ENCODE measurements at regions not wholly inside any gene's neighbourhood (a gene's known extent, or its start where the extent isn't known, plus 50 kb on each side); places are given as distances from the start of the nearest gene placed in this dataset.
"Not testable (repeated sequence)": the region's sequence is repeated elsewhere in the genome, so short reads cannot be mapped to it uniquely, and the experiment has no call there.

GRCh38 chr17:16848997-16849396, 122.9 kb downstream of the TNFRSF13B start:
- not testable (repeated sequence) for TF ChIP-seq YY1 (IDR thresholded peaks at IDR 0.05; ENCODE audit: insufficient read depth, insufficient read length); ZNF274 (IDR thresholded peaks at IDR 0.05; ENCODE audit: low read depth, low read length); SUZ12 (IDR thresholded peaks at IDR 0.05; ENCODE audit: extremely low read depth, insufficient read depth, insufficient read length)

Data from NT2/D1 (cell line).